ENCODE measurements at regions not wholly inside any gene's neighbourhood (a gene's known extent, or its start where the extent isn't known, plus 50 kb on each side); places are given as distances from the start of the nearest gene placed in this dataset.

DNA sequence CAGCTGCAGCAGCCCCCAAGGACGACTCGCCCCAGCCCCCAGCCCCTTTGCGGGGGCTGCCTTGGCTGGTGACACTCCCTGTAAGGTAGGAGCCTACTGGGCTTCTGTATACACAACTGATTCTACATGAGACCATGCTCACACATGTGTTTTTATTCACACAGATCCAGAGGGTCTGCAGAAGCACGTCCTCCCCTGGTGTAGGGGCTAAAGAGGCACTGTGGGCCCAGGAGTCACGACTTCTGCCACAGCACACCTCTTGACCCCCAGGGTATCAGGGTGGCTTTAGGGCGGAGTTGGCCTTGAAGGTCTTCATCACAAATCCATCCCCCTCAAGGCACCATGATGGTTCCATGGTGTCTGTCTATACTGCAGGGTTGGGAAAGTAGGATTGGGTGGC lies 931.2 kb downstream of the TBC1D22A start:
- Mint-ChIP-seq H3K4me3 (no peak overlapping the region), H3K4me1 (peaks cover 10% of the 10 kb centered on the region), H3K27me3 (ENCODE audit: insufficient read depth, low read depth, poor library complexity) (peaks cover 2% of the 10 kb centered on the region), H3K9me3 (no peaks in the 10 kb centered on the region; the same call in 1 of the 3 replicates), H3K27ac (no peak overlapping the region), H3K36me3 (ENCODE audit: low read depth) (no peaks in the 10 kb centered on the region)
- Histone ChIP-seq H3K36me3 (ENCODE audit: insufficient read depth) (peaks cover 7% of the 10 kb centered on the region), H3K4me1 (ENCODE audit: insufficient read depth) (no peaks in the 10 kb centered on the region), H3F3A (replicated peaks; ENCODE audit: low read depth) (no peaks in the 10 kb centered on the region), H4K20me1 (replicated peaks; ENCODE audit: insufficient read depth) (no peaks in the 10 kb centered on the region), H3K27ac (ENCODE audit: low read depth) (no peak overlapping the region), H3K27me3 (ENCODE audit: insufficient read depth) (no peaks in the 10 kb centered on the region), H3K79me2 (replicated peaks; ENCODE audit: insufficient read depth) (no peaks in the 10 kb centered on the region), H2AFZ (no peak overlapping the region), H3K4me2 (no peak overlapping the region), H3K9me2 (ENCODE audit: insufficient read depth) (no peaks in the 10 kb centered on the region), H3K4me3 (no peak overlapping the region)
- ATAC-seq (no peak), DNase-seq (ENCODE audit: low spot score) (no peak)
- TF ChIP-seq ZNF331 (CRISPR knock-in tag; IDR thresholded peaks at IDR 0.05; ENCODE audit: low read depth): no peak
- TF ChIP-seq, protein P1, sequence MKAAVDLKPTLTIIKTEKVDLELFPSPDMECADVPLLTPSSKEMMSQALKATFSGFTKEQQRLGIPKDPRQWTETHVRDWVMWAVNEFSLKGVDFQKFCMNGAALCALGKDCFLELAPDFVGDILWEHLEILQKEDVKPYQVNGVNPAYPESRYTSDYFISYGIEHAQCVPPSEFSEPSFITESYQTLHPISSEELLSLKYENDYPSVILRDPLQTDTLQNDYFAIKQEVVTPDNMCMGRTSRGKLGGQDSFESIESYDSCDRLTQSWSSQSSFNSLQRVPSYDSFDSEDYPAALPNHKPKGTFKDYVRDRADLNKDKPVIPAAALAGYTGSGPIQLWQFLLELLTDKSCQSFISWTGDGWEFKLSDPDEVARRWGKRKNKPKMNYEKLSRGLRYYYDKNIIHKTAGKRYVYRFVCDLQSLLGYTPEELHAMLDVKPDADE (IDR thresholded peaks at IDR 0.05): no peak
- TF ChIP-seq POLR2AphosphoS5 (IDR thresholded peaks at IDR 0.05; ENCODE audit: low read depth): no peak
- TF ChIP-seq, protein P2, sequence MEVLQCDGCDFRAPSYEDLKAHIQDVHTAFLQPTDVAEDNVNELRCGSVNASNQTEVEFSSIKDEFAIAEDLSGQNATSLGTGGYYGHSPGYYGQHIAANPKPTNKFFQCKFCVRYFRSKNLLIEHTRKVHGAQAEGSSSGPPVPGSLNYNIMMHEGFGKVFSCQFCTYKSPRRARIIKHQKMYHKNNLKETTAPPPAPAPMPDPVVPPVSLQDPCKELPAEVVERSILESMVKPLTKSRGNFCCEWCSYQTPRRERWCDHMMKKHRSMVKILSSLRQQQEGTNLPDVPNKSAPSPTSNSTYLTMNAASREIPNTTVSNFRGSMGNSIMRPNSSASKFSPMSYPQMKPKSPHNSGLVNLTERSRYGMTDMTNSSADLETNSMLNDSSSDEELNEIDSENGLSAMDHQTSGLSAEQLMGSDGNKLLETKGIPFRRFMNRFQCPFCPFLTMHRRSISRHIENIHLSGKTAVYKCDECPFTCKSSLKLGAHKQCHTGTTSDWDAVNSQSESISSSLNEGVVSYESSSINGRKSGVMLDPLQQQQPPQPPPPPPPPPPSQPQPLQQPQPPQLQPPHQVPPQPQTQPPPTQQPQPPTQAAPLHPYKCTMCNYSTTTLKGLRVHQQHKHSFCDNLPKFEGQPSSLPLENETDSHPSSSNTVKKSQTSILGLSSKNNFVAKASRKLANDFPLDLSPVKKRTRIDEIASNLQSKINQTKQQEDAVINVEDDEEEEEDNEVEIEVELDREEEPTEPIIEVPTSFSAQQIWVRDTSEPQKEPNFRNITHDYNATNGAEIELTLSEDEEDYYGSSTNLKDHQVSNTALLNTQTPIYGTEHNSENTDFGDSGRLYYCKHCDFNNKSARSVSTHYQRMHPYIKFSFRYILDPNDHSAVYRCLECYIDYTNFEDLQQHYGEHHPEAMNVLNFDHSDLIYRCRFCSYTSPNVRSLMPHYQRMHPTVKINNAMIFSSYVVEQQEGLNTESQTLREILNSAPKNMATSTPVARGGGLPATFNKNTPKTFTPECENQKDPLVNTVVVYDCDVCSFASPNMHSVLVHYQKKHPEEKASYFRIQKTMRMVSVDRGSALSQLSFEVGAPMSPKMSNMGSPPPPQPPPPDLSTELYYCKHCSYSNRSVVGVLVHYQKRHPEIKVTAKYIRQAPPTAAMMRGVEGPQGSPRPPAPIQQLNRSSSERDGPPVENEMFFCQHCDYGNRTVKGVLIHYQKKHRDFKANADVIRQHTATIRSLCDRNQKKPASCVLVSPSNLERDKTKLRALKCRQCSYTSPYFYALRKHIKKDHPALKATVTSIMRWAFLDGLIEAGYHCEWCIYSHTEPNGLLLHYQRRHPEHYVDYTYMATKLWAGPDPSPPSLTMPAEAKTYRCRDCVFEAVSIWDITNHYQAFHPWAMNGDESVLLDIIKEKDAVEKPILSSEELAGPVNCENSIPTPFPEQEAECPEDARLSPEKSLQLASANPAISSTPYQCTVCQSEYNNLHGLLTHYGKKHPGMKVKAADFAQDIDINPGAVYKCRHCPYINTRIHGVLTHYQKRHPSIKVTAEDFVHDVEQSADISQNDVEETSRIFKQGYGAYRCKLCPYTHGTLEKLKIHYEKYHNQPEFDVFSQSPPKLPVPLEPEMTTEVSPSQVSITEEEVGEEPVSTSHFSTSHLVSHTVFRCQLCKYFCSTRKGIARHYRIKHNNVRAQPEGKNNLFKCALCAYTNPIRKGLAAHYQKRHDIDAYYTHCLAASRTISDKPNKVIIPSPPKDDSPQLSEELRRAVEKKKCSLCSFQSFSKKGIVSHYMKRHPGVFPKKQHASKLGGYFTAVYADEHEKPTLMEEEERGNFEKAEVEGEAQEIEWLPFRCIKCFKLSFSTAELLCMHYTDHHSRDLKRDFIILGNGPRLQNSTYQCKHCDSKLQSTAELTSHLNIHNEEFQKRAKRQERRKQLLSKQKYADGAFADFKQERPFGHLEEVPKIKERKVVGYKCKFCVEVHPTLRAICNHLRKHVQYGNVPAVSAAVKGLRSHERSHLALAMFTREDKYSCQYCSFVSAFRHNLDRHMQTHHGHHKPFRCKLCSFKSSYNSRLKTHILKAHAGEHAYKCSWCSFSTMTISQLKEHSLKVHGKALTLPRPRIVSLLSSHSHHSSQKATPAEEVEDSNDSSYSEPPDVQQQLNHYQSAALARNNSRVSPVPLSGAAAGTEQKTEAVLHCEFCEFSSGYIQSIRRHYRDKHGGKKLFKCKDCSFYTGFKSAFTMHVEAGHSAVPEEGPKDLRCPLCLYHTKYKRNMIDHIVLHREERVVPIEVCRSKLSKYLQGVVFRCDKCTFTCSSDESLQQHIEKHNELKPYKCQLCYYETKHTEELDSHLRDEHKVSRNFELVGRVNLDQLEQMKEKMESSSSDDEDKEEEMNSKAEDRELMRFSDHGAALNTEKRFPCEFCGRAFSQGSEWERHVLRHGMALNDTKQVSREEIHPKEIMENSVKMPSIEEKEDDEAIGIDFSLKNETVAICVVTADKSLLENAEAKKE (CRISPR knock-in tag; IDR thresholded peaks at IDR 0.05): no peak
- no peak for TF ChIP-seq EZH2phosphoT487 (IDR thresholded peaks at IDR 0.05; ENCODE audit: unreplicated experiment)
- TF ChIP-seq CREB1 (CRISPR knock-in tag; IDR thresholded peaks at IDR 0.05; ENCODE audit: low read depth): no peak
- TF ChIP-seq, protein P3, sequence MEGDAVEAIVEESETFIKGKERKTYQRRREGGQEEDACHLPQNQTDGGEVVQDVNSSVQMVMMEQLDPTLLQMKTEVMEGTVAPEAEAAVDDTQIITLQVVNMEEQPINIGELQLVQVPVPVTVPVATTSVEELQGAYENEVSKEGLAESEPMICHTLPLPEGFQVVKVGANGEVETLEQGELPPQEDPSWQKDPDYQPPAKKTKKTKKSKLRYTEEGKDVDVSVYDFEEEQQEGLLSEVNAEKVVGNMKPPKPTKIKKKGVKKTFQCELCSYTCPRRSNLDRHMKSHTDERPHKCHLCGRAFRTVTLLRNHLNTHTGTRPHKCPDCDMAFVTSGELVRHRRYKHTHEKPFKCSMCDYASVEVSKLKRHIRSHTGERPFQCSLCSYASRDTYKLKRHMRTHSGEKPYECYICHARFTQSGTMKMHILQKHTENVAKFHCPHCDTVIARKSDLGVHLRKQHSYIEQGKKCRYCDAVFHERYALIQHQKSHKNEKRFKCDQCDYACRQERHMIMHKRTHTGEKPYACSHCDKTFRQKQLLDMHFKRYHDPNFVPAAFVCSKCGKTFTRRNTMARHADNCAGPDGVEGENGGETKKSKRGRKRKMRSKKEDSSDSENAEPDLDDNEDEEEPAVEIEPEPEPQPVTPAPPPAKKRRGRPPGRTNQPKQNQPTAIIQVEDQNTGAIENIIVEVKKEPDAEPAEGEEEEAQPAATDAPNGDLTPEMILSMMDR (conservative IDR thresholded peaks at IDR 0.05; ENCODE audit: low read depth in 2 of 2): no peak
- no peak for TF ChIP-seq NANOG (IDR thresholded peaks at IDR 0.05; ENCODE audit: borderline replicate concordance)
- TF ChIP-seq STAT1 (IDR thresholded peaks at IDR 0.05; ENCODE audit: unreplicated experiment): no peak
- no peak for TF ChIP-seq REST (IDR thresholded peaks at IDR 0.05; ENCODE audit: unreplicated experiment)
- no peak for TF ChIP-seq ZNF114 (CRISPR knock-in tag; IDR thresholded peaks at IDR 0.05)
- TF ChIP-seq JUNB (IDR thresholded peaks at IDR 0.05; ENCODE audit: unreplicated experiment): no peak
- no peak for TF ChIP-seq EZH2 (IDR thresholded peaks at IDR 0.05; ENCODE audit: low read depth, unreplicated experiment)

All from GM23338 (cell line).